PC-3 (cell line): ENCODE measurements at regions not wholly inside any gene's neighbourhood (a gene's known extent, or its start where the extent isn't known, plus 50 kb on each side); places are given as distances from the start of the nearest gene placed in this dataset.

Experiments
- EZH2 ChIP-seq: fragments of 300-600 bp; sonication (generic); IDR thresholded peaks from one replicate; pipeline ENCODE4 v1.6.1; 2017; ENCODE audit warnings: antibody characterized with exemption, mild to moderate bottlenecking, low read length; ENCODE audit not compliant: unreplicated experiment
- EZH2phosphoT487 ChIP-seq: fragments of 300-600 bp; sonication (generic); IDR thresholded peaks from 2 replicates; pipeline ENCODE4 v1.6.1; 2018; ENCODE audit warnings: mild to moderate bottlenecking, antibody characterized with exemption, low read length, borderline replicate concordance
- TF ChIP-seq, protein P1 (sequence below): fragments of 300-600 bp; sonication (generic); conservative IDR thresholded peaks from 2 replicates; pipeline ENCODE4 v1.5.1; 2017; ENCODE audit warnings: antibody characterized with exemption, low read depth, mild to moderate bottlenecking, low read length

GRCh38 chr14:100416081-100416680 is 93.0 kb downstream of the SLC25A47 start:
- TF ChIP-seq, protein P1, sequence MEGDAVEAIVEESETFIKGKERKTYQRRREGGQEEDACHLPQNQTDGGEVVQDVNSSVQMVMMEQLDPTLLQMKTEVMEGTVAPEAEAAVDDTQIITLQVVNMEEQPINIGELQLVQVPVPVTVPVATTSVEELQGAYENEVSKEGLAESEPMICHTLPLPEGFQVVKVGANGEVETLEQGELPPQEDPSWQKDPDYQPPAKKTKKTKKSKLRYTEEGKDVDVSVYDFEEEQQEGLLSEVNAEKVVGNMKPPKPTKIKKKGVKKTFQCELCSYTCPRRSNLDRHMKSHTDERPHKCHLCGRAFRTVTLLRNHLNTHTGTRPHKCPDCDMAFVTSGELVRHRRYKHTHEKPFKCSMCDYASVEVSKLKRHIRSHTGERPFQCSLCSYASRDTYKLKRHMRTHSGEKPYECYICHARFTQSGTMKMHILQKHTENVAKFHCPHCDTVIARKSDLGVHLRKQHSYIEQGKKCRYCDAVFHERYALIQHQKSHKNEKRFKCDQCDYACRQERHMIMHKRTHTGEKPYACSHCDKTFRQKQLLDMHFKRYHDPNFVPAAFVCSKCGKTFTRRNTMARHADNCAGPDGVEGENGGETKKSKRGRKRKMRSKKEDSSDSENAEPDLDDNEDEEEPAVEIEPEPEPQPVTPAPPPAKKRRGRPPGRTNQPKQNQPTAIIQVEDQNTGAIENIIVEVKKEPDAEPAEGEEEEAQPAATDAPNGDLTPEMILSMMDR, result no peak
- TF ChIP-seq EZH2 (no peak), EZH2phosphoT487 (no peak)
